NCI-H748 (cell line): ENCODE measurements at regions not wholly inside any gene's neighbourhood (a gene's known extent, or its start where the extent isn't known, plus 50 kb on each side); places are given as distances from the start of the nearest gene placed in this dataset.

Experiments
- DNase-seq: peaks from one replicate; lab custom pipeline; 2025; ENCODE audit not compliant: unreplicated experiment; lab: John Stamatoyannopoulos, UW

GRCh38 chr7:31175672-31176071 lies 123.6 kb downstream of the ADCYAP1R1 start:
- no peak for DNase-seq

- no peak for DNase-seq
These were observed 119.9 kb downstream of the ADCYAP1R1 start for GRCh38 chr7:31171984-31172383.

GRCh38 chr7:31171216-31171785 lies 119.2 kb downstream of the ADCYAP1R1 start:
- no peak for DNase-seq
